Body of pancreas (tissue), 4 donors: ENCODE measurements at regions not wholly inside any gene's neighbourhood (a gene's known extent, or its start where the extent isn't known, plus 50 kb on each side); places are given as distances from the start of the nearest gene placed in this dataset.

Source experiments
- ATAC-seq: fragments of 150-250 bp; one replicate; pipeline ENCODE4 v1.9.1; 2016
- DNase-seq, 4 donors: peaks; one replicate each; pipeline ENCODE4 v3.0.0-alpha.2; 2019
- H3K27ac ChIP-seq, 4 donors: fragments of 200-600 bp; sonication (generic); 1 replicate in 3 of 4; 2 replicates in 1 of 4; pipeline versions ENCODE4 v1.5.1 to v1.6.1; 2016 to 2019; ENCODE audit warnings: mild to moderate bottlenecking in 1 of 4, mixed read lengths in 1 of 4, moderate library complexity in 1 of 4
- H3K27me3 ChIP-seq, 2 donors: fragments of 200-600 bp; sonication (generic); one replicate each; pipeline ENCODE4 v1.6.0; 2016; ENCODE audit warnings: mild to moderate bottlenecking in 1 of 2
- H3K36me3 ChIP-seq, 2 donors: fragments of 200-600 bp; sonication (generic); replicated peaks in 1 of 2; 2 replicates each; pipeline ENCODE4 v1.5.1; 2016; ENCODE audit warnings: low read depth in 2 of 2; ENCODE audit not compliant: insufficient read depth in 1 of 2
- H3K4me1 ChIP-seq: fragments of 200-600 bp; sonication (generic); one replicate; pipeline ENCODE4 v1.6.0; 2016
- H3K4me3 ChIP-seq, 2 donors: fragments of 200-600 bp; sonication (generic); 1 replicate in 1 of 2; 2 replicates in 1 of 2; pipeline ENCODE4 v1.5.1; 2016 to 2019
- H3K9me3 ChIP-seq, 3 donors: fragments of 200-600 bp; sonication (generic); 1 replicate in 2 of 3; 2 replicates in 1 of 3; pipeline ENCODE4 v1.5.1; 2016
- CTCF ChIP-seq, 7 experiments: fragments of 450-650 bp in 4 of 7; fragments of 200-600 bp in 3 of 7; sonication (generic) in 3 of 7; IDR thresholded peaks; one replicate each; pipeline ENCODE4 v1.5.1; 2016 to 2019; ENCODE audit warnings: antibody characterized with exemption in 7 of 7
- POLR2A ChIP-seq, 3 donors: fragments of 450-650 bp; IDR thresholded peaks; one replicate each; pipeline ENCODE4 v1.6.1; 2016; ENCODE audit warnings: antibody characterized with exemption in 3 of 3, mild to moderate bottlenecking in 2 of 3
- WGBS, 2 donors: methylation state at CpG; one replicate each; pipeline ENCODE4 v1.1.5; 2017; 5-methylcytosine and 5-hydroxymethylcytosine counted together
- intact Hi-C: fragments of 100-400 bp; cut with DNase I; formaldehyde crosslinking; loops from one replicate; pipeline ENCODE4 v1.15.1; 2023

- H3K4me3 ChIP-seq, result no peak overlapping the region
- no peak for TF ChIP-seq POLR2A (IDR thresholded peaks at IDR 0.05)
- TF ChIP-seq CTCF (IDR thresholded peaks at IDR 0.05), result no peak
- no peak overlapping the region for H3K27ac ChIP-seq
- intact Hi-C loops, result no loop called here
- WGBS, 2 donors, result 77 to 78% methylated on average over 3 to 8 of the region's 8 CpGs
- H3K36me3 ChIP-seq, result no peaks in the 10 kb centered on the region
- ATAC-seq (no peak), DNase-seq (no peak)
- no peaks in the 10 kb centered on the region for H3K9me3 ChIP-seq
- H3K27me3 ChIP-seq, result no peaks in the 10 kb centered on the region
- H3K4me1 ChIP-seq, result no peaks in the 10 kb centered on the region
Observed at GRCh38 chr11:70497536-70498075, 99.3 kb downstream of the CTTN start.

- Histone ChIP-seq H3K27me3 (no peaks in the 10 kb centered on the region), H3K4me3 (no peak overlapping the region), H3K4me1 (no peaks in the 10 kb centered on the region), H3K36me3 (no peaks in the 10 kb centered on the region), H3K27ac (no peak overlapping the region), H3K9me3 (no peaks in the 10 kb centered on the region)
- intact Hi-C loops, result no loop called here
- DNase-seq (no peak), ATAC-seq (no peak)
- WGBS, 2 donors, result 75 to 84% methylated on average over 4 to 7 of the region's 7 CpGs
- no peak for TF ChIP-seq CTCF (IDR thresholded peaks at IDR 0.05)
- no peak for TF ChIP-seq POLR2A (IDR thresholded peaks at IDR 0.05)
Observed at GRCh38 chr11:70498171-70498571, 99.8 kb downstream of the CTTN start.

GRCh38 chr11:70498976-70499801 is 100.9 kb downstream of the CTTN start:
- ATAC-seq, result no peak
- Histone ChIP-seq H3K4me1 (no peaks in the 10 kb centered on the region), H3K4me3 (no peak overlapping the region), H3K27me3 (no peaks in the 10 kb centered on the region), H3K36me3 (no peaks in the 10 kb centered on the region), H3K9me3 (no peaks in the 10 kb centered on the region), H3K27ac (no peak overlapping the region)
- no peak for TF ChIP-seq CTCF (IDR thresholded peaks at IDR 0.05)
- 90 to 94% methylated on average over 12 to 26 of the region's 26 CpGs for WGBS, 2 donors
- no peak for DNase-seq
- intact Hi-C loops, result no loop called here

GRCh38 chr11:70500076-70500847 is 101.9 kb downstream of the CTTN start:
- no peak overlapping the region for H3K27ac ChIP-seq
- no peaks in the 10 kb centered on the region for H3K36me3 ChIP-seq
- ATAC-seq, result no peak
- DNase-seq, result no peak
- H3K27me3 ChIP-seq, result no peaks in the 10 kb centered on the region
- no peaks in the 10 kb centered on the region for H3K9me3 ChIP-seq
- H3K4me1 ChIP-seq, result no peaks in the 10 kb centered on the region
- 88 to 91% methylated on average over 6 to 25 of the region's 25 CpGs for WGBS, 2 donors
- TF ChIP-seq CTCF (IDR thresholded peaks at IDR 0.05), result no peak
- TF ChIP-seq POLR2A (IDR thresholded peaks at IDR 0.05), result no peak
- no peak overlapping the region for H3K4me3 ChIP-seq
- intact Hi-C loops, result no loop called here
